ENCODE measurements at regions not wholly inside any gene's neighbourhood (a gene's known extent, or its start where the extent isn't known, plus 50 kb on each side); places are given as distances from the start of the nearest gene placed in this dataset.
A peak's percentile ranks its signal among the peaks of the same experiment; 100 is the strongest.
"Not testable (repeated sequence)": the region's sequence is repeated elsewhere in the genome, so short reads cannot be mapped to it uniquely, and the experiment has no call there.

DNA sequence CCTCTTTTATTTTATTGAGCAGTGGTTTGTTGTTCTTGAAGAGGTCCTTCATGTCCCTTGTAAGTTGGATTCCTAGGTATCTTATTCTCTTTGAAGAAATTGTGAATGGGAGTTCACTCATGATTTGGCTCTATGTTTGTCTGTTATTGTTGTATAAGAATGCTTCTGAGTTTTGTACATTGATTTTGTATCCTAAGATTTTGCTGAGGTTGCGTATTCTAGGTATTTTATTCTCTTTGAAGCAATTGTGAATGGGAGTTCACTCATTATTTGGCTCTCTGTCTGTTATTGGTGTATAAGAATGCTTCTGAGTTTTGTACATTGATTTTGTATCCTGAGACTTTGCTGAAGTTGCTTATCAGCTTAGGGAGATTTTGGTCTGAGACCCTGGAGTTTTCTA, 193.5 kb upstream of the EIF1AY start:
- not testable (repeated sequence) for DNase-seq (ENCODE audit: low read depth, low spot score); H3K4me3 ChIP-seq (ENCODE audit: low read length)

DNA sequence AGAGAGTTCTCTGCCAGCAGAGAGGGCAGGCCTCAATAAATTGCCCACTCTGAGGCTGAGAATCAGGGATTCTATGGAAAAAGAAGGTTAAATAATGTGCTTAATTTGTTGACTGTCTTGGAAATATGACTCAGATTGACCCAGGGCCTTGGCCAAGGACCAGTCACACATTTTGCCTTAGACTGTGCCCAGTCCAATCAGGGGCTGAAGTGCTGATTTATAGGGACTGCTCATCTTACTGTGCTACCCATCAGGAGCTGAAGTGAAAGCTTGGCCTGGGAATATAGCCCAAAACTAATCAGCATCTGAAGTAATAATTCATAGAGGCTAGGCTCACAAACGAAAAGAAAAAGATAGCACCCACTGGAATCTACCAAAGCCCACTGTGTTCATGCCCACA, 167.4 kb upstream of the EIF1AY start:
- no peak overlapping the region for H3K4me3 ChIP-seq (ENCODE audit: low read length)
- DNase-seq (ENCODE audit: low read depth, low spot score): no peak

DNA sequence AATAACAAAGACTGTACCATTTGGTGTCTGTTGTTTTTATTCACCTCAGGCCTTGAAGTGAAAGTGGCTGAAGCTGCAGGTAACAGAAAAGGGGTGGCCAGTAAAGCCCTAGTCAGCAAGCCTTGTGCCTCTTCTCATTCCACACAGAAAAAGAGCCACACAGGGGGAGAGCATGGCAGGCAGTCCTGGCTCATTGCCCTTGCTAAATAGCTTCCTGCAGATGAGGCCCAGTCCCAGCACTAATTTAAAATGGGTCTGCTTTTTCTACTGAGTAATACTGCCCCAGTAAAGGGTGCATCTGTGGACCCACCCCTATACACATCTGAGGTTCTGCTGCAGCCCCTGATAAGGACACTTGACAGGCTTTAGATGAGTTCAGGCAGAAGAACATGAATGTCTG, 152.8 kb upstream of the EIF1AY start:
- H3K4me3 ChIP-seq (ENCODE audit: low read length): no peak overlapping the region
- no peak for DNase-seq (ENCODE audit: low read depth, low spot score)

DNA sequence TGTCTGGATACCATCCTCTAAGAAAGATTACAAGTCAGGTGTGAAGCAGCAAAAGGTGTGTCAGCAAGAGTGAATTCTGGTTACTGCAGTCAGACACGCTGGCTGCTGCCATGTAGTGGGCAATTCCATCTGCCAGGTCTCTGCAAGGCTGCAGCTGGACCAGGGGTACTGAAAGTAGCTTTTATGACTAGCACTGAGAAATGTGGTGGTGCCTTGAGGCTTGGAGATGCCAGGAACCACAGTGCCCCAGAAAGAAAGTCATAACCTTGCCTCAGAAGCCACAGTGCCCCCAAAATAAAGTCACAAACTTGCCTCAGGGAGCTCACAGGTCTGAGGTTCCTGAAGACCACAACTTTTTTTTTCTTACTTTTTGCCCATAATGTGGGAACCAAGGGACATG, 141.9 kb upstream of the EIF1AY start:
- peak; percentile 14 for DNase-seq (ENCODE audit: low read depth, low spot score)
- no peak overlapping the region for H3K4me3 ChIP-seq (ENCODE audit: low read length)

DNA sequence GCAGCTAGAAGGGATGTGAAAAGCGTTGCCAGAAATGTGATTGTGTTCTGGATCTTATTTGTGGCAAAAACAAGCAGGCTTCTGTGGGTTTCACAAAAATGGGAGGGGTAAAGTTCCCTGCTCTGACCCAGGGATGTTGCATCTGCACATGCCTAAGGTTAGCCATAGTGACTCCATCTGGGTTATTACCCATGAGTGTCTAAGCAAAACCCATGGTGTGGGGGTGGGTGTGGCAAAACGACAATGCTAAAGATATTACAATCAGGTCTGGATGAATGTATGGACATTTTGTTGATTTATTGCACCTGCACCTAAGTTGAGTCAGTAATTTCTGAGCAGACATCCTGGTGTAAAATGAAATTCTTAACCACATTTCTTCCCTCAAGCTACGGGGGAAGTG, 131.4 kb upstream of the EIF1AY start:
- no peak overlapping the region for H3K4me3 ChIP-seq (ENCODE audit: low read length)
- DNase-seq (ENCODE audit: low read depth, low spot score): no peak

DNA sequence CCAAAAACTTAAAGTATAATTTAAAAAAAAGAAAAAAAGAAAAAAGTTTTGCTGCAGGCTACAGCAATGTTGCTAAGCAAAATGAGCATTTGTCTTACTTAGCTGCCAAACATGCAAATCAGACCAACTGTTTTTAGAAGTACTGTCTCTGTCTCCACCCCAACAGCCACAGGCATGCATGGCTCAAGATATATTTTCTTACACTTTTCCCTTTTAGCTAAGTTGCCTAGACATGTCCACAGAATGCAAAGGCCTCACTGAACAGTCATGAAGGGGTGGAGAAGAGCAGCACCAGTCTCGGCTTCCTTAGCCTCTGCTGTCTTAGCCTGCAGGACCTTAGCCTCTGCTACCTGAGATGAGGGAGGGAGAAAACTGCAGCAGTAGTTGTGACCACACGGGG, 128.0 kb upstream of the EIF1AY start:
- H3K4me3 ChIP-seq (ENCODE audit: low read length): no peak overlapping the region
- no peak for DNase-seq (ENCODE audit: low read depth, low spot score)

DNA sequence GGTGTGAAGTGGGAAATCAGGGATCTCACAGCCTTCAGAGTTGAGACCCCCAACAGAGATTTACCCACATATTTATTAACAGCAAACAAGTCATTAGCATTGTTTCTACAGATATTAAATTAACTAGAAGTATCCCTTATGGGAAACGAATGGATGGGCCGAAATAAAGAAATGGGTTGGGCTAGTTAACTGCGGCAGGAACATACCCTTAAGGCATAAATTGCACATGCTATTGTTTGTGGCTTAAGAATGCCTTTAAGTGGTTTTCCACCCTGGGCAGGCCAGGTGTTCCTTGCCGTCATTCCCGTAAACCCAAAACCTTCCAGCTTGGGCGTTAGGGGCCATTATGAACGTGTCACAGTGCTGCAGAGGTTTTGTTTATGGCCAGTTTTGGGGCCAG, 126.3 kb upstream of the EIF1AY start:
- no peak overlapping the region for H3K4me3 ChIP-seq (ENCODE audit: low read length)
- DNase-seq (ENCODE audit: low read depth, low spot score): no peak

DNA sequence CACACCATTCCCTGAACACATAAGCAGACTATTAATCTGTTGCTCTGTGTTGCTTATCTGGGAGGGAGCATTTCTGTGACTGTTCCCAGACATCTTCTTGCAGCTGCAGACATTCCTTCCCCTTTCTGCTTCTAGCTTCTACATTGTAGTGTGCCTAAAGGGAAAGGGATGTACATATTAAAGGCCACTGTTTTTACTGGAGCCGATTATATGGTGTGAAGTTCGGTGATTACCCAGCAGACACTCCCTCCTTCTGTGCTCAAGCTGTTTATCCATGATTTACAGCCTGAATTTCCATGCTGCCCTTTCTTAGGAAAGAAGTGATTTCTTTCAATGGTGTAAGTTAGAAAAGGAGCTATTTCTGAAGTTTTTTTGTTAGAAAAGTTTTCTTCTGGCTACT, 105.4 kb upstream of the EIF1AY start:
- DNase-seq (ENCODE audit: low read depth, low spot score): no peak
- no peak overlapping the region for H3K4me3 ChIP-seq (ENCODE audit: low read length)

DNA sequence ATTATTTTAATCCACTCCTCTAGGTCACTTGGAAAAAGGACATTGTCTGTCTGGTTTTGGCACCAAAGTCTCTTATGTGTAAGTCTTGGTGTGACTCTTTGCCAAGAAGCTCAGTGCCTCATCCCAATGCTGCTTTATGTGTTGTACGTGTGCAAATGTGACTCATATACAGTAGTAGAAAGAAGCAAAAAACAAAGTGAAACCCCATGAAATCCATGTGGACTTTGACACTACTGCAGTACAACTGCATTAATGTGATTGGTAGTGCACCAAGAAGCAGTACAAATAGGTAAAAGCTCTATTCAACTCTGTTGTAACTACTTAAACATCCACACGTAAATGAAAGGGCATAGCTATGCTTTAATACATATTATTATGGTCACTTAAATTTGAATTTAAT, 59.6 kb upstream of the EIF1AY start:
- no peak overlapping the region for H3K4me3 ChIP-seq (ENCODE audit: low read length)
- no peak for DNase-seq (ENCODE audit: low read depth, low spot score)

Data from Jurkat, Clone E6-1 (cell line).